ENCODE measurements at regions not wholly inside any gene's neighbourhood (a gene's known extent, or its start where the extent isn't known, plus 50 kb on each side); places are given as distances from the start of the nearest gene placed in this dataset.

GRCh38 chr13:89832827-89833226 is 1514.7 kb upstream of the MIR17HG start:
- TF ChIP-seq HNF4G (IDR thresholded peaks at IDR 0.05) (no peak), SP1 (IDR thresholded peaks at IDR 0.05) (no peak), FOXA2 (IDR thresholded peaks at IDR 0.05) (no peak), REST (IDR thresholded peaks at IDR 0.05) (no peak), YY1 (IDR thresholded peaks at IDR 0.05) (no peak), EGR1 (IDR thresholded peaks at IDR 0.05; ENCODE audit: low read depth in 2 of 2) (no peak)
- Histone ChIP-seq H3K4me3 (ENCODE audit: low read depth in 1 of 3, low read length in 3 of 3) (no peak overlapping the region), H3K27me3 (ENCODE audit: control insufficient read depth in 4 of 4, insufficient read depth in 4 of 4, low read length in 3 of 4) (no peaks in the 10 kb centered on the region), H3K36me3 (ENCODE audit: control insufficient read depth in 4 of 4, insufficient read depth in 3 of 4, low read depth in 1 of 4, low read length in 3 of 4) (no peaks in the 10 kb centered on the region), H3K9me3 (ENCODE audit: control insufficient read depth in 4 of 4, low read length in 3 of 4) (no peaks in the 10 kb centered on the region), H3K27ac (ENCODE audit: low read depth in 1 of 2, low read length in 2 of 2) (no peak overlapping the region), H3K4me1 (ENCODE audit: control insufficient read depth in 4 of 4, insufficient read depth in 4 of 4, low read length in 3 of 4) (no peaks in the 10 kb centered on the region), H3K9ac (ENCODE audit: low read depth in 1 of 2, low read length in 2 of 2) (no peak overlapping the region)
- DNase-seq (ENCODE audit: low spot score), result no peak
- WGBS, result 28% methylated on average over 2 of the region's 2 CpGs

GRCh38 chr13:89843621-89844020 is 1503.9 kb upstream of the MIR17HG start:
- TF ChIP-seq HNF4A (conservative IDR thresholded peaks at IDR 0.05), result no peak
- TF ChIP-seq RXRA (IDR thresholded peaks at IDR 0.05), result no peak

GRCh38 chr13:89845874-89846273 is 1501.6 kb upstream of the MIR17HG start:
- WGBS, result 41% methylated on average over 3 of the region's 3 CpGs
- no peak overlapping the region for H3K4me3 ChIP-seq (ENCODE audit: low read depth in 1 of 3, low read length in 3 of 3)

More at GRCh38 chr13:89843621-89844020, 1503.9 kb upstream of the MIR17HG start:
- DNase-seq (ENCODE audit: low spot score), result no peak
- 77% methylated on average over 1 of the region's 1 CpG for WGBS
- Histone ChIP-seq H3K9ac (ENCODE audit: low read depth in 1 of 2, low read length in 2 of 2) (no peak overlapping the region), H3K27ac (ENCODE audit: low read depth in 1 of 2, low read length in 2 of 2) (no peak overlapping the region), H3K9me3 (ENCODE audit: control insufficient read depth in 4 of 4, low read length in 3 of 4) (no peaks in the 10 kb centered on the region), H3K4me3 (ENCODE audit: low read depth in 1 of 3, low read length in 3 of 3) (no peak overlapping the region), H3K36me3 (ENCODE audit: control insufficient read depth in 4 of 4, insufficient read depth in 3 of 4, low read depth in 1 of 4, low read length in 3 of 4) (no peaks in the 10 kb centered on the region), H3K27me3 (ENCODE audit: control insufficient read depth in 4 of 4, insufficient read depth in 4 of 4, low read length in 3 of 4) (peaks cover 0 to 4% (median 0%) of the 10 kb centered on the region in 4 donors), H3K4me1 (ENCODE audit: control insufficient read depth in 4 of 4, insufficient read depth in 4 of 4, low read length in 3 of 4) (no peaks in the 10 kb centered on the region)

More at GRCh38 chr13:89845874-89846273, 1501.6 kb upstream of the MIR17HG start:
- H3K9ac ChIP-seq (ENCODE audit: low read depth in 1 of 2, low read length in 2 of 2), result no peak overlapping the region
- peaks cover 0 to 4% (median 0%) of the 10 kb centered on the region in 4 donors for H3K27me3 ChIP-seq (ENCODE audit: control insufficient read depth in 4 of 4, insufficient read depth in 4 of 4, low read length in 3 of 4)
- H3K9me3 ChIP-seq (ENCODE audit: control insufficient read depth in 4 of 4, low read length in 3 of 4), result no peaks in the 10 kb centered on the region
- no peaks in the 10 kb centered on the region for H3K36me3 ChIP-seq (ENCODE audit: control insufficient read depth in 4 of 4, insufficient read depth in 3 of 4, low read depth in 1 of 4, low read length in 3 of 4)
- DNase-seq (ENCODE audit: low spot score), result no peak
- no peak for TF ChIP-seq NR2F2 (IDR thresholded peaks at IDR 0.05)
- TF ChIP-seq RXRA (IDR thresholded peaks at IDR 0.05), result no peak
- no peak for TF ChIP-seq FOXA2 (IDR thresholded peaks at IDR 0.05)
- TF ChIP-seq SP1 (IDR thresholded peaks at IDR 0.05), result no peak
- TF ChIP-seq YY1 (IDR thresholded peaks at IDR 0.05), result no peak
- no peak for TF ChIP-seq HNF4A (conservative IDR thresholded peaks at IDR 0.05)
- no peak for TF ChIP-seq ZBTB33 (IDR thresholded peaks at IDR 0.05)
- TF ChIP-seq HNF4G (IDR thresholded peaks at IDR 0.05), result no peak
- TF ChIP-seq JUND (IDR thresholded peaks at IDR 0.05), result no peak
- H3K27ac ChIP-seq (ENCODE audit: low read depth in 1 of 2, low read length in 2 of 2), result no peak overlapping the region
- no peaks in the 10 kb centered on the region for H3K4me1 ChIP-seq (ENCODE audit: control insufficient read depth in 4 of 4, insufficient read depth in 4 of 4, low read length in 3 of 4)

All from liver (tissue), 7 donors.